GM12872 (cell line): ENCODE measurements at regions not wholly inside any gene's neighbourhood (a gene's known extent, or its start where the extent isn't known, plus 50 kb on each side); places are given as distances from the start of the nearest gene placed in this dataset.

Experiments
- CTCF ChIP-seq: IDR thresholded peaks from 3 replicates; pipeline ENCODE4 v1.5.1; 2011; ENCODE audit warnings: low read depth, mild to moderate bottlenecking, low read length, moderate library complexity; ENCODE audit not compliant: insufficient read depth

GRCh38 chr7:113279256-113279655, 160.9 kb upstream of the SMIM30 start:
- TF ChIP-seq CTCF, result no peak

- no peak for TF ChIP-seq CTCF
Measured at GRCh38 chr7:113270790-113271189, 152.4 kb upstream of the SMIM30 start.

DNA sequence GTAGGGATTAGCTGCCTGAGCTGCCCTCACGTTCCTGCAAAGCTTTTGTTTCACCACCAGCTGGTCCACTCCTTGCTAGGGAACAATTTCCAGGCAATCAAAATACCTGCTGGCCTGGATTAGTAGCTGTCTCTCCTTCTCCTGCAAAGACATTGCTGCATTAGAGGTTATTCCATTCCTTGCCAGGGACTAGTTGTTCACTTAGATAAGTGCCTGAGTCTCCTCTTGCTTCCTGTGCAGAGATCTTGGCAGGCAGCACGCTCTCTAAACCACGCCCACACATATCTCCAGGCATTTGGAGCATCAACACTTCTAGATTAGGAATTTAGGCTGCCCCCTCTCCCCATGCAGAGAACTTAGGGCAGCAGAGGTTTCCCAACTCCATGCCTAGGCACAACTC, 150.4 kb upstream of the SMIM30 start:
- no peak for TF ChIP-seq CTCF

- TF ChIP-seq CTCF, result no peak
Measured at GRCh38 chr7:113267885-113268284, 149.5 kb upstream of the SMIM30 start.

- TF ChIP-seq CTCF, result no peak
Measured at GRCh38 chr7:113267271-113267670, 148.9 kb upstream of the SMIM30 start.

GRCh38 chr7:113263749-113264148, 145.4 kb upstream of the SMIM30 start:
- TF ChIP-seq CTCF, result no peak

DNA sequence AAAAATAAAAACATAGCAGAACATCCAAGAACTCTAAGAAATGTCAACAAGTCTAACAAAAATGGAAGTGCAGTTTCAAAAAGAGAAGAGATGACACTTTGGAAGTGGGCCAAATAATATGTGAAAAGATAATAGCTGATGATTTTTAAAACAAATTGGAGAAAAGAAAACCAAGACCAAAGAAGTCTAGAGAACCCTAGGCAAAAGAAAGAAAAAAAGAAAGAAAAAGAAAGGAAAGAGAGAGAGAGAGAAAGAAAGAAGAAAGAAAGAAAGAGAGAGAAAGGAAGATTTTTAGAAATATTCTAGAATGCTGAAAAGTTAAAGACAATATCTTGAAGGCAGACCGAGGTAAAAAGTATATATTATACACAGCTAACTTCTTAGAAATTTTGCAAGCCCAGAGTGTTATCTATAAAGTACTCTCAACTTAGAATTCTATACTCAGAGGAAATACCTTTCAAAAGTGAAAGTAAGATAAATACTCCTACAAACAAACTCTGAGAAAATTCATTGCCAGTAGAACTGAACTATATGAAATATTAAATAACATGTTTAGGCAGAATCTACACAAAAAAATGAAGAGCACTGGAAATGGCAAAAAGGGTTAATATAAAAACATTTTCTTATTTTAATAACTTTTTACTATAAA, 138.7 kb upstream of the SMIM30 start:
- TF ChIP-seq CTCF, result no peak
